Omental fat pad (tissue), 3 donors: ENCODE measurements at regions not wholly inside any gene's neighbourhood (a gene's known extent, or its start where the extent isn't known, plus 50 kb on each side); places are given as distances from the start of the nearest gene placed in this dataset.

ENCODE experiments used
- ATAC-seq: fragments of 150-250 bp; one replicate; pipeline ENCODE4 v1.9.1; 2016; ENCODE audit warnings: mild to moderate bottlenecking, moderate library complexity; ENCODE audit not compliant: low FRiP score
- DNase-seq: peaks from one replicate; pipeline ENCODE4 v3.0.0-alpha.2; 2019; ENCODE audit warnings: low spot score
- CTCF ChIP-seq, 3 donors: fragments of 450-650 bp; IDR thresholded peaks; one replicate each; pipeline ENCODE4 v1.5.1; 2016 to 2017; ENCODE audit warnings: antibody characterized with exemption in 3 of 3, mild to moderate bottlenecking in 3 of 3, moderate library complexity in 2 of 3

- DNase-seq (no peak), ATAC-seq (no peak)
- TF ChIP-seq CTCF (IDR thresholded peaks at IDR 0.05), result no peak
Observed at GRCh38 chr10:78614267-78614666, 454.5 kb upstream of the ZMIZ1 start.

GRCh38 chr10:78614744-78615143, 454.0 kb upstream of the ZMIZ1 start:
- ATAC-seq, result no peak
- no peak for TF ChIP-seq CTCF (IDR thresholded peaks at IDR 0.05)
- no peak for DNase-seq

GRCh38 chr10:78616125-78616695, 452.6 kb upstream of the ZMIZ1 start:
- TF ChIP-seq CTCF (IDR thresholded peaks at IDR 0.05), result no peak
- DNase-seq (no peak), ATAC-seq (no peak)

- no peak for ATAC-seq
Observed at GRCh38 chr10:78617115-78617514, 451.7 kb upstream of the ZMIZ1 start.

GRCh38 chr10:78617631-78618030, 451.1 kb upstream of the ZMIZ1 start:
- DNase-seq, result no peak

More at GRCh38 chr10:78617115-78617514, 451.7 kb upstream of the ZMIZ1 start:
- no peak for DNase-seq
- no peak for TF ChIP-seq CTCF (IDR thresholded peaks at IDR 0.05)

GRCh38 chr10:78618050-78618449, 450.7 kb upstream of the ZMIZ1 start:
- ATAC-seq, result no peak
- TF ChIP-seq CTCF (IDR thresholded peaks at IDR 0.05), result no peak
- DNase-seq, result no peak

More at GRCh38 chr10:78617631-78618030, 451.1 kb upstream of the ZMIZ1 start:
- TF ChIP-seq CTCF (IDR thresholded peaks at IDR 0.05), result no peak
- ATAC-seq, result no peak

- no peak for TF ChIP-seq CTCF (IDR thresholded peaks at IDR 0.05)
- DNase-seq (no peak), ATAC-seq (no peak)
Observed at GRCh38 chr10:78619115-78619851, 449.5 kb upstream of the ZMIZ1 start.
